Right atrium auricular region (tissue), 2 donors: ENCODE measurements at regions not wholly inside any gene's neighbourhood (a gene's known extent, or its start where the extent isn't known, plus 50 kb on each side); places are given as distances from the start of the nearest gene placed in this dataset.
A peak's percentile ranks its signal among the peaks of the same experiment; 100 is the strongest.

Experiments used
- DNase-seq: peaks from one replicate; pipeline ENCODE4 v3.0.0-alpha.2; 2019; ENCODE audit warnings: low spot score
- H3K27ac ChIP-seq, 2 donors: fragments of 200-600 bp; sonication (generic); 1 replicate in 1 of 2; 2 replicates in 1 of 2; pipeline ENCODE4 v1.5.1; 2016 to 2019
- H3K27me3 ChIP-seq, 2 donors: fragments of 200-600 bp; sonication (generic); one replicate each; pipeline versions ENCODE4 v1.5.1 to v1.6.0; 2017 to 2019
- H3K36me3 ChIP-seq: fragments of 200-600 bp; sonication (generic); one replicate; pipeline ENCODE4 v1.5.1; 2016
- H3K4me1 ChIP-seq, 2 donors: fragments of 200-600 bp; sonication (generic); one replicate each; pipeline versions ENCODE4 v1.5.1 to v1.6.0; 2017 to 2019
- H3K4me3 ChIP-seq, 2 donors: fragments of 200-600 bp; sonication (generic); 1 replicate in 1 of 2; 2 replicates in 1 of 2; pipeline ENCODE4 v1.5.1; 2017 to 2019; ENCODE audit warnings: mild to moderate bottlenecking in 1 of 2, moderate library complexity in 1 of 2
- H3K9me3 ChIP-seq, 2 donors: fragments of 200-600 bp; sonication (generic); one replicate each; pipeline ENCODE4 v1.5.1; 2019
- CTCF ChIP-seq, 2 donors: fragments of 200-600 bp; sonication (generic); IDR thresholded peaks; one replicate each; pipeline ENCODE4 v1.5.1; 2019; ENCODE audit warnings: antibody characterized with exemption in 2 of 2

GRCh38 chr11:27287205-27287604 lies 75.8 kb downstream of the CCDC34 start:
- no peak for DNase-seq
- no peaks in the 10 kb centered on the region for H3K9me3 ChIP-seq
- no peak overlapping the region for H3K27ac ChIP-seq
- TF ChIP-seq CTCF (IDR thresholded peaks at IDR 0.05), result no peak
- H3K4me3 ChIP-seq, result no peak overlapping the region
- peaks cover 0 to 10% of the 10 kb centered on the region in 2 donors for H3K4me1 ChIP-seq
- no peaks in the 10 kb centered on the region for H3K27me3 ChIP-seq
- no peaks in the 10 kb centered on the region for H3K36me3 ChIP-seq

GRCh38 chr11:27285761-27286160 lies 77.3 kb downstream of the CCDC34 start:
- no peak for TF ChIP-seq CTCF (IDR thresholded peaks at IDR 0.05)
- Histone ChIP-seq H3K9me3 (no peaks in the 10 kb centered on the region), H3K27me3 (no peaks in the 10 kb centered on the region), H3K4me3 (no peak overlapping the region), H3K36me3 (no peaks in the 10 kb centered on the region), H3K4me1 (peaks cover 0 to 19% of the 10 kb centered on the region in 2 donors), H3K27ac (no peak overlapping the region)
- DNase-seq, result no peak

GRCh38 chr11:27282806-27283205 lies 80.2 kb downstream of the CCDC34 start:
- Histone ChIP-seq H3K27me3 (no peaks in the 10 kb centered on the region), H3K27ac (peak overlapping the region; percentile 6 to 15), H3K9me3 (no peaks in the 10 kb centered on the region), H3K4me1 (peaks cover 0 to 19% of the 10 kb centered on the region in 2 donors), H3K4me3 (no peak overlapping the region), H3K36me3 (no peaks in the 10 kb centered on the region)
- DNase-seq, result no peak
- no peak for TF ChIP-seq CTCF (IDR thresholded peaks at IDR 0.05)

GRCh38 chr11:27281740-27282590 lies 81.0 kb downstream of the CCDC34 start:
- no peaks in the 10 kb centered on the region for H3K36me3 ChIP-seq
- H3K4me1 ChIP-seq, result peaks cover 0 to 19% of the 10 kb centered on the region in 2 donors
- DNase-seq, result peak; percentile 79
- no peak for TF ChIP-seq CTCF (IDR thresholded peaks at IDR 0.05)
- no peaks in the 10 kb centered on the region for H3K27me3 ChIP-seq
- H3K4me3 ChIP-seq, result no peak overlapping the region
- H3K27ac ChIP-seq, result peak overlapping the region in 1 of 2 donors; percentile 15
- H3K9me3 ChIP-seq, result no peaks in the 10 kb centered on the region

- Histone ChIP-seq H3K36me3 (no peaks in the 10 kb centered on the region), H3K4me1 (peaks cover 0 to 19% of the 10 kb centered on the region in 2 donors), H3K27me3 (no peaks in the 10 kb centered on the region), H3K9me3 (no peaks in the 10 kb centered on the region), H3K4me3 (no peak overlapping the region), H3K27ac (peak overlapping the region in 1 of 2 donors; percentile 15)
- no peak for TF ChIP-seq CTCF (IDR thresholded peaks at IDR 0.05)
- DNase-seq, result no peak
Measured at GRCh38 chr11:27281276-27281675, 81.7 kb downstream of the CCDC34 start.
